HEK293 (cell line): ENCODE measurements at regions not wholly inside any gene's neighbourhood (a gene's known extent, or its start where the extent isn't known, plus 50 kb on each side); places are given as distances from the start of the nearest gene placed in this dataset.

Experiments
- CTCF ChIP-seq: fragments of 450-650 bp; formaldehyde crosslinking; IDR thresholded peaks from 2 replicates; pipeline ENCODE4 v1.5.1; 2016; ENCODE audit warnings: missing biosample characterization, missing genetic modification characterization
- OVOL3 ChIP-seq: fragments of 450-650 bp; formaldehyde crosslinking; IDR thresholded peaks from 2 replicates; pipeline ENCODE4 v1.5.1; 2016; ENCODE audit warnings: missing biosample characterization, missing genetic modification characterization
- ZBTB1 ChIP-seq: fragments of 450-650 bp; formaldehyde crosslinking; IDR thresholded peaks from 2 replicates; pipeline ENCODE4 v1.5.1; 2016; ENCODE audit warnings: missing biosample characterization, missing genetic modification characterization

- TF ChIP-seq CTCF (tag by site-specific recombination) (no peak), ZBTB1 (tag by site-specific recombination) (no peak), OVOL3 (tag by site-specific recombination) (no peak)
These were observed 234.3 kb upstream of the CCDC54 start for GRCh38 chr3:107142786-107143575.
